ENCODE measurements at regions not wholly inside any gene's neighbourhood (a gene's known extent, or its start where the extent isn't known, plus 50 kb on each side); places are given as distances from the start of the nearest gene placed in this dataset.
A peak's percentile ranks its signal among the peaks of the same experiment; 100 is the strongest.

- Histone ChIP-seq H3K36me3 (ENCODE audit: insufficient read depth in 1 of 2, low read depth in 1 of 2) (no peaks in the 10 kb centered on the region), H3K4me3 (no peak overlapping the region), H3K4me1 (no peaks in the 10 kb centered on the region), H3K9me3 (no peaks in the 10 kb centered on the region), H3K27ac (no peak overlapping the region), H3K27me3 (ENCODE audit: insufficient read depth in 3 of 3, low read length in 2 of 3) (no peaks in the 10 kb centered on the region)
- DNase-seq (no peak), ATAC-seq (no peak)
- TF ChIP-seq CTCF (IDR thresholded peaks at IDR 0.05) = no peak
- intact Hi-C loops (cut with DNase I) = no loop called here
- WGBS, 3 donors = 59 to 70% (median 63%) methylated on average over 4 of the region's 4 CpGs
Measured at GRCh38 chr13:40096357-40096901, 441.0 kb downstream of the COG6 start.

GRCh38 chr13:40098246-40098645 is 442.8 kb downstream of the COG6 start:
- intact Hi-C loops (cut with DNase I) = no loop called here
- ATAC-seq (no peak), DNase-seq (no peak)
- Histone ChIP-seq H3K27me3 (ENCODE audit: insufficient read depth in 3 of 3, low read length in 2 of 3) (no peaks in the 10 kb centered on the region), H3K36me3 (ENCODE audit: insufficient read depth in 1 of 2, low read depth in 1 of 2) (no peaks in the 10 kb centered on the region), H3K27ac (no peak overlapping the region), H3K9me3 (no peaks in the 10 kb centered on the region), H3K4me3 (no peak overlapping the region), H3K4me1 (no peaks in the 10 kb centered on the region)
- TF ChIP-seq CTCF (IDR thresholded peaks at IDR 0.05) = no peak
- 88 to 91% (median 90%) methylated on average over 7 of the region's 7 CpGs for WGBS, 3 donors

- no peak for ATAC-seq
- no peaks in the 10 kb centered on the region for H3K36me3 ChIP-seq (ENCODE audit: insufficient read depth in 1 of 2, low read depth in 1 of 2)
- no peak for DNase-seq
- no peak overlapping the region for H3K4me3 ChIP-seq
- intact Hi-C loops (cut with DNase I) = no loop called here
- no peak for TF ChIP-seq CTCF (IDR thresholded peaks at IDR 0.05)
- H3K9me3 ChIP-seq = no peaks in the 10 kb centered on the region
- H3K27me3 ChIP-seq (ENCODE audit: insufficient read depth in 3 of 3, low read length in 2 of 3) = no peaks in the 10 kb centered on the region
- WGBS, 3 donors = 94 to 95% (median 94%) methylated on average over 3 of the region's 3 CpGs
- no peaks in the 10 kb centered on the region for H3K4me1 ChIP-seq
- H3K27ac ChIP-seq = no peak overlapping the region
Measured at GRCh38 chr13:40101708-40102359, 446.4 kb downstream of the COG6 start.

GRCh38 chr13:40102360-40102727 is 446.9 kb downstream of the COG6 start:
- intact Hi-C loops (cut with DNase I) = no loop called here
- 87 to 93% (median 90%) methylated on average over 3 of the region's 3 CpGs for WGBS, 3 donors
- no peaks in the 10 kb centered on the region for H3K4me1 ChIP-seq
- H3K27ac ChIP-seq = no peak overlapping the region
- ATAC-seq (no peak), DNase-seq (no peak)
- H3K4me3 ChIP-seq = no peak overlapping the region
- H3K27me3 ChIP-seq (ENCODE audit: insufficient read depth in 3 of 3, low read length in 2 of 3) = no peaks in the 10 kb centered on the region
- no peak for TF ChIP-seq CTCF (IDR thresholded peaks at IDR 0.05)
- H3K36me3 ChIP-seq (ENCODE audit: insufficient read depth in 1 of 2, low read depth in 1 of 2) = no peaks in the 10 kb centered on the region
- H3K9me3 ChIP-seq = no peaks in the 10 kb centered on the region

DNA sequence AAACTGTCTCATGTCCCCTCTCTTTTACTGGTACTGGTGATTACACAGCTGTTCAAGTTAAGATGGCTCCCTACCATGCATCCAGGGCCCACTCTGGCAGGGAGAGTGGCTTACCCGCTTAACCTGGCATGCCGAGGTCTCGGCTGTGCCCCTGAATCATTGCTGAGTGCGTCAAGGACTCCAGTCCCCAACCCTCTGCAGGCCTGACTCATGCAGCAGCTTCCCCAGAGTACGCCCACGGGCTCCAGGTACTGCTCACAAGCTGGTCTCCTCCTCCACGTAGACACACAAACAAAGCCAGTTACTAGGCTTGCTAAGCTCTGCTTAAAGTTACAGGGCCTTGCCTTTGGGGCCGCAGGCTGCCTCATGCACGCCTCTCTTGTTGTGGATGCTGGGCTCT is 447.4 kb downstream of the COG6 start:
- intact Hi-C loops (cut with DNase I) = no loop called here
- ATAC-seq = peak in 1 of 4 donors; percentile 14
- Histone ChIP-seq H3K27me3 (ENCODE audit: insufficient read depth in 3 of 3, low read length in 2 of 3) (no peaks in the 10 kb centered on the region), H3K27ac (no peak overlapping the region), H3K4me1 (no peaks in the 10 kb centered on the region), H3K4me3 (no peak overlapping the region), H3K9me3 (no peaks in the 10 kb centered on the region), H3K36me3 (ENCODE audit: insufficient read depth in 1 of 2, low read depth in 1 of 2) (no peaks in the 10 kb centered on the region)
- DNase-seq = no peak
- TF ChIP-seq CTCF (IDR thresholded peaks at IDR 0.05) = no peak
- WGBS, 3 donors = 90 to 93% (median 91%) methylated on average over 9 of the region's 9 CpGs
